ENCODE measurements at regions not wholly inside any gene's neighbourhood (a gene's known extent, or its start where the extent isn't known, plus 50 kb on each side); places are given as distances from the start of the nearest gene placed in this dataset.
A peak's percentile ranks its signal among the peaks of the same experiment; 100 is the strongest.

DNA sequence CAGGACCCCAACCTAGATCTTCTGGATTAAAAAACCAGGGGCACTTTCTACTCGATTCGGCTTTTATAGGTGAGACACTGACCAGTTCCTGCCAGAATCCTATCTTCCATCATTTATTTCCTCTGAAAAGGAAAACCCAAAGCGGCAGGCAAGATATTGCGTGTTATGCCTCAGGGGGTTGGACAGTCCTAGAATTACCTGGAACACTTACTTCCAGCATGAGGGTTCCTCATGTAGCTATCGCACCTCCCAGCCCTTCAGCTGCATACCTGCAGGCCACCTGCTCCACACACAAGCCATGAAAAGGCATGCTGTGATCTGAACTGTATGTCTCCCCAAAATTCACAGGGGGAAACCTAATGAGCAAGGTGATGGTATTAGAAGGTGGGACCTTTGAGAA, 58.3 kb upstream of the DLG1 start:
- Histone ChIP-seq H3K4me3 (no peak overlapping the region), H3F3A (ENCODE audit: low read depth) (peaks cover 28% of the 10 kb centered on the region), H3K79me2 (ENCODE audit: low read depth) (no peaks in the 10 kb centered on the region), H4K20me1 (ENCODE audit: low read depth) (no peaks in the 10 kb centered on the region), H3K27ac (no peak overlapping the region), H3K4me1 (peaks cover 30% of the 10 kb centered on the region), H3K36me3 (no peaks in the 10 kb centered on the region), H3K27me3 (no peaks in the 10 kb centered on the region), H2AFZ (replicated peaks) (no peak overlapping the region), H3K9me3 (ENCODE audit: low read depth) (peaks cover 8% of the 10 kb centered on the region), H3K4me2 (no peak overlapping the region), H3K9ac (no peak overlapping the region)
- H3K4me1 Mint-ChIP-seq: peaks cover 37% of the 10 kb centered on the region
- DNase-seq (ENCODE audit: low spot score): no peak
- H3K27ac Mint-ChIP-seq: no peak overlapping the region
- peaks cover 3% of the 10 kb centered on the region for H3K36me3 Mint-ChIP-seq
- TF ChIP-seq EZH2phosphoT487 (IDR thresholded peaks at IDR 0.05): no peak
- TF ChIP-seq, protein P1, sequence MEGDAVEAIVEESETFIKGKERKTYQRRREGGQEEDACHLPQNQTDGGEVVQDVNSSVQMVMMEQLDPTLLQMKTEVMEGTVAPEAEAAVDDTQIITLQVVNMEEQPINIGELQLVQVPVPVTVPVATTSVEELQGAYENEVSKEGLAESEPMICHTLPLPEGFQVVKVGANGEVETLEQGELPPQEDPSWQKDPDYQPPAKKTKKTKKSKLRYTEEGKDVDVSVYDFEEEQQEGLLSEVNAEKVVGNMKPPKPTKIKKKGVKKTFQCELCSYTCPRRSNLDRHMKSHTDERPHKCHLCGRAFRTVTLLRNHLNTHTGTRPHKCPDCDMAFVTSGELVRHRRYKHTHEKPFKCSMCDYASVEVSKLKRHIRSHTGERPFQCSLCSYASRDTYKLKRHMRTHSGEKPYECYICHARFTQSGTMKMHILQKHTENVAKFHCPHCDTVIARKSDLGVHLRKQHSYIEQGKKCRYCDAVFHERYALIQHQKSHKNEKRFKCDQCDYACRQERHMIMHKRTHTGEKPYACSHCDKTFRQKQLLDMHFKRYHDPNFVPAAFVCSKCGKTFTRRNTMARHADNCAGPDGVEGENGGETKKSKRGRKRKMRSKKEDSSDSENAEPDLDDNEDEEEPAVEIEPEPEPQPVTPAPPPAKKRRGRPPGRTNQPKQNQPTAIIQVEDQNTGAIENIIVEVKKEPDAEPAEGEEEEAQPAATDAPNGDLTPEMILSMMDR (IDR thresholded peaks at IDR 0.05): no peak
- no peak for TF ChIP-seq EZH2 (IDR thresholded peaks at IDR 0.05)
- H3K4me3 Mint-ChIP-seq: no peak overlapping the region
- H3K27me3 Mint-ChIP-seq (ENCODE audit: insufficient read depth, low read depth): peaks cover 18% of the 10 kb centered on the region
- peaks cover 31% of the 10 kb centered on the region for H3K9me3 Mint-ChIP-seq

DNA sequence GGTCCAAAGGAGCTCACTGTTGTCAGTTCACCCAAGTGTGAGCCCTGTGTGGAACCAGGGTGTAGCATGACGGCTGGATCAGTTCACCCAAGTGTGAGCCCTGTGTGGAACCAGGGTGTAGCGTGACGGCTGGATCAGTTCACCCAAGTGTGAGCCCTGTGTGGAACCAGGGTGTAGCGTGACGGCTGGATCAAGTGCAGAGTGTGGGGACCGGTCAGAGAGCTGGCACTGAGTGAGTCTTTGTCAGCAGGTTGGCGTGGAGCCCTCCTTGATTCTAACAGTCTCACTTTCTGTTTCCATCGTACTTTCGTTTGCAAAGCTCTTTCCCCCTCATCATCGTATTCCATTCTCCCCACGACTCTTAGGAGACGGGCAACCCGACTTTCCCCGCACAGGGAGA, 57.9 kb upstream of the DLG1 start:
- H3K4me3 Mint-ChIP-seq: no peak overlapping the region
- Histone ChIP-seq H3K4me3 (no peak overlapping the region), H3K9ac (no peak overlapping the region)

DNA sequence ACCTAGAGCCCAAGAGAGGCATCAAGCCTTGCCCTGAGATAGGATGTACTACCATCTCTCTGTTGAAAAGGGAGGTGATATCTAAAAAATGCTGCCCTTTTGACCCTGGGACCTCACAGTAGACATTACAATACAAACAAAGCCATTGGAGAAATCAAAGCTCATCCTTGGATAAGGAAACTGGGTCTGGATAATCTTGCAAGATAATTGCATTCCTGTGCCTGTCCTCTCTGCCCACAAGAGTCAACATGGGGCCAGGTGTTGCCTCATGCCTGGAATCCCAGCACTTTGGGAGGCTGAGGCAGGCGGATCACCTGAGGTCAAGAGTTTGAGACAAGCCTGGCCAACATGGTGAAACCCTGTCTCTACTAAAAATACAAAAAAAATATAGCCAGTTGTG, 57.3 kb upstream of the DLG1 start:
- H3K27ac ChIP-seq: no peak overlapping the region
- TF ChIP-seq EZH2phosphoT487 (IDR thresholded peaks at IDR 0.05) (no peak), EZH2 (IDR thresholded peaks at IDR 0.05) (no peak)
- TF ChIP-seq, protein P1 (IDR thresholded peaks at IDR 0.05): no peak
- no peak overlapping the region for H2AFZ ChIP-seq (replicated peaks)
- H3K36me3 ChIP-seq: no peaks in the 10 kb centered on the region
- H3F3A ChIP-seq (ENCODE audit: low read depth): peaks cover 27% of the 10 kb centered on the region
- no peak overlapping the region for H3K4me2 ChIP-seq
- no peak for DNase-seq (ENCODE audit: low spot score)
- Mint-ChIP-seq H3K27me3 (ENCODE audit: insufficient read depth, low read depth) (peaks cover 12% of the 10 kb centered on the region), H3K9me3 (peaks cover 23% of the 10 kb centered on the region), H3K4me3 (peak overlapping the region; percentile 38), H3K36me3 (peaks cover 3% of the 10 kb centered on the region), H3K27ac (peak overlapping the region; percentile 93), H3K4me1 (peaks cover 37% of the 10 kb centered on the region)
- no peaks in the 10 kb centered on the region for H3K79me2 ChIP-seq (ENCODE audit: low read depth)
- H4K20me1 ChIP-seq (ENCODE audit: low read depth): no peaks in the 10 kb centered on the region
- H3K4me1 ChIP-seq: peaks cover 30% of the 10 kb centered on the region
- no peaks in the 10 kb centered on the region for H3K27me3 ChIP-seq
- no peak overlapping the region for H3K9ac ChIP-seq
- no peak overlapping the region for H3K4me3 ChIP-seq
- peaks cover 8% of the 10 kb centered on the region for H3K9me3 ChIP-seq (ENCODE audit: low read depth)

More for the DNA sequence above, 57.9 kb upstream of the DLG1 start:
- Histone ChIP-seq H3F3A (ENCODE audit: low read depth) (peaks cover 27% of the 10 kb centered on the region), H2AFZ (replicated peaks) (no peak overlapping the region), H3K27me3 (no peaks in the 10 kb centered on the region), H3K4me1 (peaks cover 30% of the 10 kb centered on the region), H3K27ac (no peak overlapping the region), H3K79me2 (ENCODE audit: low read depth) (no peaks in the 10 kb centered on the region), H3K4me2 (no peak overlapping the region), H3K36me3 (no peaks in the 10 kb centered on the region), H4K20me1 (ENCODE audit: low read depth) (no peaks in the 10 kb centered on the region), H3K9me3 (ENCODE audit: low read depth) (peaks cover 8% of the 10 kb centered on the region)
- peaks cover 29% of the 10 kb centered on the region for H3K9me3 Mint-ChIP-seq
- H3K27me3 Mint-ChIP-seq (ENCODE audit: insufficient read depth, low read depth): peaks cover 17% of the 10 kb centered on the region
- TF ChIP-seq EZH2phosphoT487 (IDR thresholded peaks at IDR 0.05) (no peak), EZH2 (IDR thresholded peaks at IDR 0.05) (no peak)
- TF ChIP-seq, protein P1 (IDR thresholded peaks at IDR 0.05): no peak
- peaks cover 37% of the 10 kb centered on the region for H3K4me1 Mint-ChIP-seq
- DNase-seq (ENCODE audit: low spot score): no peak
- H3K27ac Mint-ChIP-seq: no peak overlapping the region
- peaks cover 3% of the 10 kb centered on the region for H3K36me3 Mint-ChIP-seq

All from neural progenitor cell (in vitro differentiated cells).